Retinal pigment epithelial cell (primary cell): ENCODE measurements at regions not wholly inside any gene's neighbourhood (a gene's known extent, or its start where the extent isn't known, plus 50 kb on each side); places are given as distances from the start of the nearest gene placed in this dataset.

Source experiments
- DNase-seq: peaks from one replicate; pipeline ENCODE4 v3.0.0-alpha.2; 2010; ENCODE audit warnings: low read depth
- H3K4me3 ChIP-seq: 2 replicates; pipeline ENCODE4 v1.5.1; 2011; ENCODE audit warnings: mild to moderate bottlenecking, low read length, control low read depth, moderate library complexity
- TF ChIP-seq, protein P1 (sequence below): conservative IDR thresholded peaks from 2 replicates; pipeline ENCODE4 v1.5.1; 2011; ENCODE audit warnings: low read depth, low read length, control low read depth, inconsistent platforms

DNA sequence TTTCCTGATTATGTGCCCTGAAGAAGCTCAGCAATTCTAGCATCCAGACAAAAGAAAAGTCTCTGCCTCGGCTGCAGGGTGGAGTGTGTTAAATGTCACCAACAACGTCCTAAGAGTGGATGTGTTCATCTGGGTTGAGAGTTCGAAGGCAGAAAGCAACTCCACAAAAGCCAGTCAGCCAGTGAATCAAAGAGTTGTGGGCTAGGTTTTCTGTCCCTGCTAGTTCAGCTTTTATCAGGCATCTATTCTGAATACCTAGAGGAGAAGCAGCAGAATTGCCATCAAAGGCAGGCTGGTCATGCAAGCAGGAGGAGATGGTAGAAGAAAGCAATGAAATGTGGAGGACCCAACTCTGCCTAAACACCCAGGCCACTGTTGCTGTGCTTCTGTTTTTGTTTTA is 205.2 kb downstream of the KLF6 start:
- no peak for DNase-seq
- H3K4me3 ChIP-seq: no peak overlapping the region
- TF ChIP-seq, protein P1, sequence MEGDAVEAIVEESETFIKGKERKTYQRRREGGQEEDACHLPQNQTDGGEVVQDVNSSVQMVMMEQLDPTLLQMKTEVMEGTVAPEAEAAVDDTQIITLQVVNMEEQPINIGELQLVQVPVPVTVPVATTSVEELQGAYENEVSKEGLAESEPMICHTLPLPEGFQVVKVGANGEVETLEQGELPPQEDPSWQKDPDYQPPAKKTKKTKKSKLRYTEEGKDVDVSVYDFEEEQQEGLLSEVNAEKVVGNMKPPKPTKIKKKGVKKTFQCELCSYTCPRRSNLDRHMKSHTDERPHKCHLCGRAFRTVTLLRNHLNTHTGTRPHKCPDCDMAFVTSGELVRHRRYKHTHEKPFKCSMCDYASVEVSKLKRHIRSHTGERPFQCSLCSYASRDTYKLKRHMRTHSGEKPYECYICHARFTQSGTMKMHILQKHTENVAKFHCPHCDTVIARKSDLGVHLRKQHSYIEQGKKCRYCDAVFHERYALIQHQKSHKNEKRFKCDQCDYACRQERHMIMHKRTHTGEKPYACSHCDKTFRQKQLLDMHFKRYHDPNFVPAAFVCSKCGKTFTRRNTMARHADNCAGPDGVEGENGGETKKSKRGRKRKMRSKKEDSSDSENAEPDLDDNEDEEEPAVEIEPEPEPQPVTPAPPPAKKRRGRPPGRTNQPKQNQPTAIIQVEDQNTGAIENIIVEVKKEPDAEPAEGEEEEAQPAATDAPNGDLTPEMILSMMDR: no peak

DNA sequence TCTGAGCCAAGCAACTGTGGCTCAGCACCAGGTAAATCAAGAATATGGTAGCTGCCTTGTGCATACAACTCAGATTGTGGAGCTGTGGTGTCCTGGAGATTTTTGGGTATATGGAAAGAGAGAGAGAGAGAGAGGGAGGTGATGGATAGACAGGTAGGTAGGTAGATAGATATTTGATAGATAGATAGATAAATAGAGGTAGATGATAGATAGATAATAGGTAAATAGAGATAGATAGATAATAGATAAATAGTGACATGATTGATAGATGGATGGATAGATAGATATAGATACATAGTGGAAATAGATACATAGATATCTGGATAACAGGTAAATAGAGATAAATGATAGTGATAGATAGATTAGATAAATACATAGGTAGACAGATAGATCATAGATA is 206.3 kb downstream of the KLF6 start:
- no peak for DNase-seq
- no peak overlapping the region for H3K4me3 ChIP-seq
- TF ChIP-seq, protein P1: no peak

DNA sequence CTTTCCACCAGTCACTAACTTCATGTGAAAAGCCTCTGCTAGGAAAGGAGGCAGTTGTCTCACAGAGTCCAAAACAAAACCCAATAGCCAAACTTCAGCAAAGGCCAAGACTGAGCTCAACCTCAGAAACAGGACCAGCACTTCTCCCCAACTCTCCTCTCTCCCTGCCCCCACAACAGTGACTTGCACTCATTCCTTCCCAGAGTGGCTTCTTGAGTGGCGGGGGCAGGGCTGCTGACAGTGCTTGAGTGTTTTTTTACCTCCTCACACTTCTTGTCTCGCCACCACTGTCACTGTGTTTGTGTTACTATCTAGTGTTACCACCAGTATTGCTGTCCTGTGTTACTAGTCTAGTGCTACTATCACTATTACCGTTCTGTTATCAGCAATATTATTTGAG is 206.8 kb downstream of the KLF6 start:
- TF ChIP-seq, protein P1: no peak
- no peak for DNase-seq
- no peak overlapping the region for H3K4me3 ChIP-seq

DNA sequence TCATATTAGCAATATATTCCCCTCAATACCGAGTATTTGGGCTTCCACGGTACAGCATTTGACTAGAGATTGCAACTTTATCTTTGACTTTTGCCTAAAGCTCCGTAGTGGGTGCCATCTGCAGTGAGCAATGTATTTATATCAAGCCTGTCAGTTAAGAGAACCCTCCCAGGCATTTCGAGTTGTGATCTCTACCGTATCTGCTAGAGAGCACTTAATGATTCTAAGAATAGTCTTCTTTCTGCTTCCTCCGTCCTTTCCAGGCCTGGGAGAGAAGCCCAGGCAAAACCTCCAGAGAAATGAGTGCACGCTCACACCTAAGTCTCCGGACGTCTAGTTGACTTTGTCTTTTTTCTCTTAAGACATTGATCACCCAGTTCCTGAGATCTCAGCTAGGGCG is 210.6 kb downstream of the KLF6 start:
- DNase-seq: no peak
- TF ChIP-seq, protein P1: no peak
- no peak overlapping the region for H3K4me3 ChIP-seq

DNA sequence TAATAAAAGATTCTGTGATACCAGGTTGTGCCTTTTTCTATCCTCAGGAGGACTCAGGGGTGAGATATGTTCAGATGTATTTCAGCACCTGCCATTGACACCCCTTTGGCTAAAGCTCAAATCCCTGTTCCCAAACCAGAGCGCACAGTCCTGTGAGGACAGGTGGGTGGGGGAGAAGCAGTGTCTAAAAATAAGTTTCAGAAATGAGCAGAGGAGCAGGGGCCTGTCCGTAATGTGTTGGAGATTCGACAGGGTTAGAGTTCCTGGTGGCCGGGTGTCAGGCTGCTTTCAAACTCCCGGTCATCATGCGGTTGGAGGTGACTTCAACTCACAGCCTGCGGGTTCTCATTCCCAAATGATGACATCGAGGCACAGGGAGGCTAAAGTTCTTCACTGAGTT is 211.5 kb downstream of the KLF6 start:
- TF ChIP-seq, protein P1: no peak
- DNase-seq: no peak
- no peak overlapping the region for H3K4me3 ChIP-seq

DNA sequence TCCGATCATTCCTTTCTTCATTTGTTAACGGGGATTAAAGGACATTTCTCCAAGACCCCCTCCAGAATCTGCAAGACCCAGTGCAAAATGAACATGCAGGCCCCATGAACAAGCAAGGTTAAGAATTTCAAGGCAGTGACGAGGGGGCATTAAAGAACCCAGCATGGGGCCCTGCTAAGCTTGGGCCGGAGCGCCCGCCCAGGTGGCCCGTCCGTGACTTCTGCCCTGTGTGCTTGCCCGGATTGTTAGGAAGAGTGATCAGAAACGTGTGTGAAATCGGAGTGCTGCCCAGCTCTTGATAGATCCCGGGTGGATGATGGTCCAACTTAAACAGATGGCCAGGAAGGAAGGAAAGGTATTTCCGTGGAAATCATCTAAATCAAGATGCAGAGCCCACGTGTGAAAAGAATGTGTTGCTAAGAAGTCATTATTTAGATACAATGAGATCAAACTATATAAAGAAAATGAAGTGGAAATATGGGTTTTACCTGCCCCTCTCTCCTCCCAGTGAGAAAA is 213.6 kb downstream of the KLF6 start:
- TF ChIP-seq, protein P1: no peak
- no peak overlapping the region for H3K4me3 ChIP-seq
- no peak for DNase-seq

DNA sequence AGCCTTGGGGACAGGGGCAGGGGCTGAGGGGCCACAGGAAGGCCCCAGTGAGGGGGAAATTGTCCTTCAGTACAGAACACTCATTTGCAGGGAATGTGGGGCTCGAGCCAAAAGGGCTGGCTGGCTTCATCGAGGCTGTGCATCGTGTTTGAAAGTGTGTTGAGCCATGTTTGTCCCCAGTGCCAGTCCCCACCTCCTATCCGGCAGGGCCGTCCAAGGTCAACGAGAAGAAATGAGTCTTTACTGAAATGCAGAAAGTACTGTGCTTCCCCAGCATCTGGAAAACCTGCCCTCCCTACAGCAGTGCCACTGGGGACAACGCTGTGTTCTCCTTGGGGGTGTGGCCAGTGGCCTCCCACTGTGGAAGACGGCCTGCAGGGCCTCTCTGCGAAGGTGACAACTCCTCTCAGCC is 214.1 kb downstream of the KLF6 start:
- H3K4me3 ChIP-seq: no peak overlapping the region
- TF ChIP-seq, protein P1: no peak
- no peak for DNase-seq
